ENCODE measurements at regions not wholly inside any gene's neighbourhood (a gene's known extent, or its start where the extent isn't known, plus 50 kb on each side); places are given as distances from the start of the nearest gene placed in this dataset.

GRCh38 chr3:94359996-94360395 is 297.1 kb downstream of the NSUN3 start:
- no peak for DNase-seq
- no peak overlapping the region for H3K4me3 Mint-ChIP-seq (ENCODE audit: unreplicated experiment)
- TF ChIP-seq, protein P1, sequence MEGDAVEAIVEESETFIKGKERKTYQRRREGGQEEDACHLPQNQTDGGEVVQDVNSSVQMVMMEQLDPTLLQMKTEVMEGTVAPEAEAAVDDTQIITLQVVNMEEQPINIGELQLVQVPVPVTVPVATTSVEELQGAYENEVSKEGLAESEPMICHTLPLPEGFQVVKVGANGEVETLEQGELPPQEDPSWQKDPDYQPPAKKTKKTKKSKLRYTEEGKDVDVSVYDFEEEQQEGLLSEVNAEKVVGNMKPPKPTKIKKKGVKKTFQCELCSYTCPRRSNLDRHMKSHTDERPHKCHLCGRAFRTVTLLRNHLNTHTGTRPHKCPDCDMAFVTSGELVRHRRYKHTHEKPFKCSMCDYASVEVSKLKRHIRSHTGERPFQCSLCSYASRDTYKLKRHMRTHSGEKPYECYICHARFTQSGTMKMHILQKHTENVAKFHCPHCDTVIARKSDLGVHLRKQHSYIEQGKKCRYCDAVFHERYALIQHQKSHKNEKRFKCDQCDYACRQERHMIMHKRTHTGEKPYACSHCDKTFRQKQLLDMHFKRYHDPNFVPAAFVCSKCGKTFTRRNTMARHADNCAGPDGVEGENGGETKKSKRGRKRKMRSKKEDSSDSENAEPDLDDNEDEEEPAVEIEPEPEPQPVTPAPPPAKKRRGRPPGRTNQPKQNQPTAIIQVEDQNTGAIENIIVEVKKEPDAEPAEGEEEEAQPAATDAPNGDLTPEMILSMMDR (IDR thresholded peaks at IDR 0.05; ENCODE audit: partially characterized antibody, unreplicated experiment) = no peak

DNA sequence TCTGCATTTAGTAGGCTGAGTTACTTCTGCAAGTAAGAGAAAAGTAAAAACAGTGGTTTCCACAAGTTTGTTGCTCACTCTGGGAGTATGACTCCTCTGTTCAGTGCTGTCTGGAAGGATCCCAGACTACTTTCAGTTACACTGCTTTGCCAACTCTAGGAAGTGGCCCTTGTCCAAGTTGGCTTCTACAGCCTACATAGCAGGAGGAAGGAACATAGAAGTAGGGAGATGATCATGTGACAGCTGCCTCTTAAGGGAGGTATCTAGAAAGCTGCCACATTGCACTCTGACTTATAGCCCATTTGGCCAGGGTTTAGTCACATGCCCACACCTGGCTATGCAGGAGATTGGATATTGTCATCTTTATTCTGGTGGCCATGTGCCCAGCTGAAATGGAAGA is 298.1 kb downstream of the NSUN3 start:
- no peak overlapping the region for H3K27ac Mint-ChIP-seq (ENCODE audit: unreplicated experiment)
- H3K27me3 Mint-ChIP-seq (ENCODE audit: unreplicated experiment) = no peaks in the 10 kb centered on the region
- DNase-seq = no peak
- H3K36me3 Mint-ChIP-seq (ENCODE audit: unreplicated experiment) = no peaks in the 10 kb centered on the region
- no peak overlapping the region for H3K4me3 Mint-ChIP-seq (ENCODE audit: unreplicated experiment)
- TF ChIP-seq, protein P1 (IDR thresholded peaks at IDR 0.05; ENCODE audit: partially characterized antibody, unreplicated experiment) = no peak
- peaks cover 2% of the 10 kb centered on the region for H3K9me3 Mint-ChIP-seq (ENCODE audit: unreplicated experiment)
- peaks cover 6% of the 10 kb centered on the region for H3K4me1 Mint-ChIP-seq (ENCODE audit: low read depth, unreplicated experiment)

More at GRCh38 chr3:94359996-94360395, 297.1 kb downstream of the NSUN3 start:
- H3K9me3 Mint-ChIP-seq (ENCODE audit: unreplicated experiment) = peaks cover 1% of the 10 kb centered on the region
- H3K4me1 Mint-ChIP-seq (ENCODE audit: low read depth, unreplicated experiment) = peaks cover 6% of the 10 kb centered on the region
- H3K27me3 Mint-ChIP-seq (ENCODE audit: unreplicated experiment) = no peaks in the 10 kb centered on the region
- H3K36me3 Mint-ChIP-seq (ENCODE audit: unreplicated experiment) = no peaks in the 10 kb centered on the region
- no peak overlapping the region for H3K27ac Mint-ChIP-seq (ENCODE audit: unreplicated experiment)

- Mint-ChIP-seq H3K36me3 (ENCODE audit: unreplicated experiment) (no peaks in the 10 kb centered on the region), H3K4me1 (ENCODE audit: low read depth, unreplicated experiment) (no peaks in the 10 kb centered on the region), H3K4me3 (ENCODE audit: unreplicated experiment) (no peak overlapping the region), H3K27ac (ENCODE audit: unreplicated experiment) (no peak overlapping the region), H3K27me3 (ENCODE audit: unreplicated experiment) (no peaks in the 10 kb centered on the region), H3K9me3 (ENCODE audit: unreplicated experiment) (peaks cover 5% of the 10 kb centered on the region)
- TF ChIP-seq, protein P1 (IDR thresholded peaks at IDR 0.05; ENCODE audit: partially characterized antibody, unreplicated experiment) = no peak
- no peak for DNase-seq
Measured at GRCh38 chr3:94362393-94362792, 299.5 kb downstream of the NSUN3 start.

DNA sequence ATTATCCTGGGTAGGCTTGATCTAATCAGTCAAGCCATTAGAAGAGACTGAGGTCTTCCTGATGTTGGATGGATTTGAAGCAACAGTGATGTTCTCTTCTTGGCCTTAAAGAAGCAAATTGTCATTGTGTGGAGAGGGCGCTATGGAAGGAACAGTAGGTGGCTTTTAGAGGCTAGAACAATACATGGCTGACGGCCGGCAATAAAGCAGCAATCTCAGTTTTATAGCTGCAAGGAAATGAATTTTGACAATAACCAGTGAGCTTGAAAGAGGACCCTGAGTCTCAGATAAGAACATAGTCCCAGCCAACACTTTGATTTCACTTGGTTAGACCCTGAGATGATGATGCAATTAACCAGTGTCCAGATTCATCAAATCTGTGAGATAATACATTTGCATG is 302.1 kb downstream of the NSUN3 start:
- no peaks in the 10 kb centered on the region for H3K36me3 Mint-ChIP-seq (ENCODE audit: unreplicated experiment)
- H3K27me3 Mint-ChIP-seq (ENCODE audit: unreplicated experiment) = no peaks in the 10 kb centered on the region
- TF ChIP-seq, protein P1 (IDR thresholded peaks at IDR 0.05; ENCODE audit: partially characterized antibody, unreplicated experiment) = no peak
- no peak for DNase-seq
- no peak overlapping the region for H3K4me3 Mint-ChIP-seq (ENCODE audit: unreplicated experiment)
- no peaks in the 10 kb centered on the region for H3K4me1 Mint-ChIP-seq (ENCODE audit: low read depth, unreplicated experiment)
- peaks cover 5% of the 10 kb centered on the region for H3K9me3 Mint-ChIP-seq (ENCODE audit: unreplicated experiment)
- no peak overlapping the region for H3K27ac Mint-ChIP-seq (ENCODE audit: unreplicated experiment)

DNA sequence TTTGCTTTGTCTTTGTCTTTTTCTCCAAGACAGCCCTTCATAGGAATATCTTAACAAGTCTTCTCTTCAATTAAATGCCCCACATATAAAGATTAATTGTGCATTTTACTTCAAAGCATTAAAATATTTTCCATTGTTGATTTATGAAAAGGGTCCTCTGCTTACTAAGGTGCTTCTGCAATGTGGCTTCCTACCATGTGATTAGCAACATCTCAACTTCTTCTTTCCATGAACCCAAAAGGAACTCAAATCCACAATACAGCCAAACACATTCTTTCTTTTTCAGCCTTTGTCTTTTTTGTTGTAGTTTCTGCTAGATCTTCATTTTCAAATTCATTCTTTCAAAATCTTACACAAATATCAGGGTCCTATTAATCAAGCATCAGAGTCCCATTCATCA is 309.2 kb downstream of the NSUN3 start:
- Mint-ChIP-seq H3K27me3 (ENCODE audit: unreplicated experiment) (no peaks in the 10 kb centered on the region), H3K36me3 (ENCODE audit: unreplicated experiment) (no peaks in the 10 kb centered on the region), H3K9me3 (ENCODE audit: unreplicated experiment) (no peaks in the 10 kb centered on the region), H3K4me1 (ENCODE audit: low read depth, unreplicated experiment) (peaks cover 14% of the 10 kb centered on the region), H3K4me3 (ENCODE audit: unreplicated experiment) (no peak overlapping the region), H3K27ac (ENCODE audit: unreplicated experiment) (no peak overlapping the region)
- TF ChIP-seq, protein P1 (IDR thresholded peaks at IDR 0.05; ENCODE audit: partially characterized antibody, unreplicated experiment) = no peak
- no peak for DNase-seq

Data from glutamatergic neuron (in vitro differentiated cells).